Heart left ventricle (tissue), 16 donors: ENCODE measurements at regions not wholly inside any gene's neighbourhood (a gene's known extent, or its start where the extent isn't known, plus 50 kb on each side); places are given as distances from the start of the nearest gene placed in this dataset.
"Not testable (repeated sequence)": the region's sequence is repeated elsewhere in the genome, so short reads cannot be mapped to it uniquely, and the experiment has no call there.

Experiments used
- ATAC-seq, 4 donors: fragments of 200-7000 bp; cut with Tn5 transposase; one replicate each; pipeline ENCODE4 v1.9.1; 2020 to 2022; ENCODE audit warnings: moderate library complexity in 4 of 4, mild to moderate bottlenecking in 3 of 4, moderate number of reproducible peaks in 1 of 4
- DNase-seq, 5 donors: peaks; one replicate each; pipeline ENCODE4 v3.0.0-alpha.2; 2020
- H3K27ac ChIP-seq, 12 donors: fragments of 200-600 bp; sonication (generic) in 4 of 12; one replicate each; pipeline versions ENCODE4 v1.5.0 to v1.8.0; 2016 to 2022; ENCODE audit warnings: mild to moderate bottlenecking in 2 of 12
- H3K27me3 ChIP-seq, 9 donors: fragments of 200-600 bp; sonication (generic) in 2 of 9; one replicate each; pipeline versions ENCODE4 v1.5.1 to v1.8.0; 2016 to 2022; ENCODE audit warnings: mild to moderate bottlenecking in 3 of 9
- H3K36me3 ChIP-seq, 9 donors: fragments of 200-600 bp; sonication (generic) in 2 of 9; one replicate each; pipeline versions ENCODE4 v1.5.0 to v1.8.0; 2018 to 2022; ENCODE audit warnings: mild to moderate bottlenecking in 2 of 9
- H3K4me1 ChIP-seq, 12 donors: fragments of 200-600 bp; sonication (generic) in 4 of 12; one replicate each; pipeline versions ENCODE4 v1.5.0 to v1.8.0; 2016 to 2022; ENCODE audit warnings: mild to moderate bottlenecking in 3 of 12
- H3K4me3 ChIP-seq, 12 donors: fragments of 200-600 bp; sonication (generic) in 4 of 12; one replicate each; pipeline versions ENCODE4 v1.5.0 to v1.8.0; 2017 to 2022; ENCODE audit warnings: mild to moderate bottlenecking in 9 of 12, moderate library complexity in 4 of 12
- H3K9me3 ChIP-seq, 12 donors: fragments of 200-600 bp; sonication (generic) in 4 of 12; one replicate each; pipeline versions ENCODE4 v1.5.0 to v1.8.0; 2016 to 2022; ENCODE audit warnings: mild to moderate bottlenecking in 1 of 12
- CTCF ChIP-seq, 12 donors: fragments of 200-600 bp; sonication (generic) in 4 of 12; IDR thresholded peaks; one replicate each; pipeline versions ENCODE4 v1.5.0 to v1.8.0; 2018 to 2022; ENCODE audit warnings: antibody characterized with exemption in 12 of 12, mild to moderate bottlenecking in 5 of 12
- POLR2A ChIP-seq, 2 donors: fragments of 450-650 bp; IDR thresholded peaks; one replicate each; pipeline ENCODE4 v1.6.1; 2017; ENCODE audit warnings: antibody characterized with exemption in 2 of 2, mild to moderate bottlenecking in 2 of 2, moderate library complexity in 2 of 2
- WGBS, 4 donors: extraction: QIAGEN DNeasy Blood & Tissue Kit in 2 of 4; methylation state at CpG; one replicate each; pipeline versions ENCODE4 v1.1.5 to v1.1.7; 2013 to 2018; 5-methylcytosine and 5-hydroxymethylcytosine counted together
- intact Hi-C, 10 donors: fragments of 100-400 bp; cut with DNase I; formaldehyde crosslinking; loops; one replicate each; pipeline versions ENCODE4 v1.11.1 to v1.14.2; 2022
- donor health status: ischemic (EF 13 %, LVEDD 7.1; RV severe dilation, severe dysfunction).
- donor health status: healthy with polysubstance abuse.
- donor health status: DM: no; HTN: yes; CAD: no.
- donor health status: DM: no; HTN: no; CAD: no.
- donor health status: ischemic (EF 25% LVEDD 6.9; RV normal size, moderate dysfunction).
- donor health status: ischemic (EF 25% LVEDD 5.7; RV mildly dilated, moderate dysfunction).
- donor health status: healthy.
- donor health status: DM: yes; HTN: yes; CAD: no.
- donor health status: ischemic (EF 35%, LVEDD 5.7; RV mildly dilated, moderate dysfunction).
- donor health status: nonischemic (EF 11% LVEDD 7.7; RV severe dilation, severe dysfunction).
- donor health status: DM: yes; HTN: yes; CAD: no.
- donor health status: PGD.
- donor health status: ischemic (EF 29% LVEDD 5.4; RV normal size, mild dysfunction).
- donor health status: nonischemic (EF 23%, LVEDD 6.1; RV moderate dilation, normal function).

- peaks cover 0 to 22% (median 2%) of the 10 kb centered on the region in 12 donors for H3K4me1 ChIP-seq
- DNase-seq (no peak), ATAC-seq (no peak)
- H3K27me3 ChIP-seq: no peaks in the 10 kb centered on the region
- H3K27ac ChIP-seq: no peak overlapping the region
- H3K36me3 ChIP-seq: no peaks in the 10 kb centered on the region
- intact Hi-C loops: no loop called here
- TF ChIP-seq CTCF (IDR thresholded peaks at IDR 0.05): no peak
- no peak for TF ChIP-seq POLR2A (IDR thresholded peaks at IDR 0.05)
- no peak overlapping the region for H3K4me3 ChIP-seq
- 94 to 97% (median 94%) methylated on average over 2 of the region's 2 CpGs for WGBS, 4 donors
- no peaks in the 10 kb centered on the region for H3K9me3 ChIP-seq
Measured at GRCh38 chr5:60535951-60536350, 164.0 kb downstream of the DEPDC1B start.

- Histone ChIP-seq H3K36me3 (no peaks in the 10 kb centered on the region), H3K27ac (no peak overlapping the region), H3K27me3 (no peaks in the 10 kb centered on the region), H3K4me3 (no peak overlapping the region), H3K4me1 (peaks cover 0 to 17% (median 2%) of the 10 kb centered on the region in 12 donors), H3K9me3 (no peaks in the 10 kb centered on the region)
- no peak for TF ChIP-seq POLR2A (IDR thresholded peaks at IDR 0.05)
- TF ChIP-seq CTCF (IDR thresholded peaks at IDR 0.05): no peak
- ATAC-seq (no peak), DNase-seq (no peak)
- intact Hi-C loops: no loop called here
Measured at GRCh38 chr5:60535198-60535597, 164.8 kb downstream of the DEPDC1B start.

GRCh38 chr5:60533789-60534188 is 166.2 kb downstream of the DEPDC1B start:
- DNase-seq (no peak), ATAC-seq (no peak)
- H3K4me3 ChIP-seq: no peak overlapping the region
- H3K27ac ChIP-seq: peak overlapping the region in 1 of 12 donors; percentile 18
- WGBS, 4 donors: 76 to 84% (median 80%) methylated on average over 4 of the region's 4 CpGs
- TF ChIP-seq POLR2A (IDR thresholded peaks at IDR 0.05) (no peak), CTCF (IDR thresholded peaks at IDR 0.05) (no peak)
- no peaks in the 10 kb centered on the region for H3K36me3 ChIP-seq
- H3K4me1 ChIP-seq: peaks cover 0 to 8% (median 0%) of the 10 kb centered on the region in 12 donors
- intact Hi-C loops: no loop called here
- H3K9me3 ChIP-seq: no peaks in the 10 kb centered on the region
- no peaks in the 10 kb centered on the region for H3K27me3 ChIP-seq

GRCh38 chr5:60532796-60533195 is 167.2 kb downstream of the DEPDC1B start:
- DNase-seq, intact Hi-C loops, H3K9me3 ChIP-seq, H3K27me3 ChIP-seq, H3K4me1 ChIP-seq, ATAC-seq, H3K27ac ChIP-seq, H3K36me3 ChIP-seq, H3K4me3 ChIP-seq: not testable (repeated sequence)
- 90 to 96% (median 93%) methylated on average over 5 of the region's 5 CpGs for WGBS, 4 donors

- H3K27me3 ChIP-seq, H3K9me3 ChIP-seq, ATAC-seq, H3K4me1 ChIP-seq, H3K27ac ChIP-seq, intact Hi-C loops, H3K4me3 ChIP-seq, H3K36me3 ChIP-seq, DNase-seq: not testable (repeated sequence)
- 91 to 96% (median 93%) methylated on average over 19 to 32 of the region's 32 CpGs for WGBS, 4 donors
Measured at GRCh38 chr5:60530144-60530848, 169.7 kb downstream of the DEPDC1B start.
